GM19452 (cell line): ENCODE measurements at regions not wholly inside any gene's neighbourhood (a gene's known extent, or its start where the extent isn't known, plus 50 kb on each side); places are given as distances from the start of the nearest gene placed in this dataset.

ENCODE experiments used
- ATAC-seq: cut with Tn5 transposase; IDR thresholded peaks from one replicate; pipeline ENCODE4 v1.9.1; 2021; ENCODE audit not compliant: unreplicated experiment

DNA sequence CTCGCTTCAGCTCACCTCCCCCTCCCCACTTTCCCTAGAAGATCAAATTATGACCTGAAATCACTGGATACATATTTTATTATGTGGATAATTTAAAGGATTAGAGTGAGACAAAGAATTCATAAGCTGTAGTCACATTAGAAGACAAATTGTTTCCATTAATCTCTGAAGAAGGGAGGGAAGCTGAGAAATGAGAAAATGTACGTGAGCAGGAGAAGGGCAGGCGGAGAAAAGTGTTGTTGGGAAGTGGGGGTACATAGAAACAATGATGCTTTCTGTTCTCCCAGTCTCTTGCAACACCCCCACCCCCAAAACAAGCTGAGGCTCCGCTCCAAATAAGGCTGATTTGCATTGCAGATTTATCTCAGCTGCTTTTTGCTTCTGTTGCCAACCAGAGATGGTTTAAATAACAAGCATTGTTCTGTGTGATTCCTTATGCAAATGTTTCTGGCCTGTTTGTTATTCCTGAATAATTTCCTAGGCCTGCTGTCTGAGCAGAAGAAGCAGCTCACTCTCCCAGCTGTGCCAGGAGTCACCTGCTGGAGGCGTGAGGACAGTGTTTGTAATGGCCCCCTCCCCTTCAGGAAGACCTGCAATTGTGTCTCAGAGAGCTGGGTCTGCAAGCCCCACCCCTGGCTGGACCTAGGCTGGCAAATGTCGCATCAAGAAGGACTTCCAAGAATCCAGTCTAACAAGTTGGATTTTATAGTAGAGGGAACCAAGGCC, 121.8 kb upstream of the TNR start:
- no peak for ATAC-seq

DNA sequence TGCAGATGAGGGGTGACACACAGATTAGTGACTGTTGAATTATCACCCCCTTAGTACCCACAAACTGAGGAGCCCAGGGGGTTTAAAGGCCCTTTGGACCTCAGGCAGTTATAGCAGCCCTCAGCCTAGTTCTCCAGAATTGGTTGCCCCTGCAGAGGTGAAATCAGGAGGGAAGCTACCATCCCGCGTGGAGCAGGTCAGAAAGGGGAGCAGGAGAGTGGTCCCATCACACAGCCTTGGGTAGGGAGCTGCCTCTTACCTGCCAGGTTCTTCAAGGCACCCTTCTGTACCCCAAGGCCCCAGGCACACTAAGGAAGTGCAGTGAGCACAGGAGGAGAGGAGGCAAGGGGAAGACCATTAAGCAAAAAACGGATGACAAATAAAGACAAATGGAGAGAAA, 121.2 kb upstream of the TNR start:
- no peak for ATAC-seq

DNA sequence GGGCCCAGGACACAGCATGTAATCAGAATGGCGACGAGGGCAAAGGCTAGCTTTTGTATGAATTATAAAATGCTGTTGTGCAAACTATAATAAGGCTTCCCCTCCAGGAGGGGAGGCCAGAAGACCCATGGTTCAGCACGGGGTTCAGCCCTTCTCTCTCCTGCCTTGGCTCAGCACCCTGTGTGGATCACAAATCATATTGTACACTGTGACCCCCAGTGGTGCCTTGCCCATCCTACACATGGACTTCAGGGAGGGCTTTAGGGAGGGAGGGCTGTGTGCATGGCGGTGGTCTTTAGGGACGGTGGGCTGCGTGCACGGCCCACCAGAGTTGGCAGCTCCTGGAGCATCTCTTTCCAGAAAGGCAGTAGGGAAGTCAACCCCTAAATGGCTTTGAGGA, 120.8 kb upstream of the TNR start:
- no peak for ATAC-seq

DNA sequence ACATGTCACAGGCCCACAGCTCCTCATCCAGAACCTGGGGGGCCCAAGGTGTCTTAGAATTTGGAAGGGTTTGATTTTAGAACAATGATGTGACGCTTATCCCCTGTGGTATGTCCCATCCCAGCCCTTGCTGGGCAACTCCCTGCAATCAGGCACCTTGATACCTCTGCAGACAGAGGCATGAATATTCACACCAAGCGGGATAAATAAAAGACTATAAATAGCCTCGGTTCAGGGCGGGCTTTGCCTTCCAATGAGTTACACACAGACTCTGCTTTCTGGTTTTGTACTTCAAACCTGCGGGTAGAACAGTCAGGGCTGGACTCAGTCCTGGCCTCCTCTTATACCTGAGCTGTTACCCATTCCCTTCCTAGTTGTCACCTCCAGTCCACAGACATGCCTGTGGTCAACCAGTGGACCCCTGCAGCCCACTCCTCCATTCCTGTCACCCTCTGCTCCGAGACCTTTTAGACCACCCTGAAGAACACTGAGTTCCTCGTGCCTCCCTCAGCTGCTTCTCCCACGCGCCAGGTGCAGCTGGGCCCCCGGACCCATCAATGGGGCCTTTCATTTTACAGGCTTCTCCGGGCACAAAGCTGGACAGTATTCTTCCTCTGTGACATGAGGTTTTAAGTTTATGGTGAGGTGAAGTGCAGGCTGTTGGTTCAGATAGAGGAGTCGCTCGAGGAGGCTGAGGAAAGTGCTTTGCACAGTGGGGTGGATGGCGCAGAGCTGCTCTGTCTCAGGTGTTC, 120.1 kb upstream of the TNR start:
- no peak for ATAC-seq

DNA sequence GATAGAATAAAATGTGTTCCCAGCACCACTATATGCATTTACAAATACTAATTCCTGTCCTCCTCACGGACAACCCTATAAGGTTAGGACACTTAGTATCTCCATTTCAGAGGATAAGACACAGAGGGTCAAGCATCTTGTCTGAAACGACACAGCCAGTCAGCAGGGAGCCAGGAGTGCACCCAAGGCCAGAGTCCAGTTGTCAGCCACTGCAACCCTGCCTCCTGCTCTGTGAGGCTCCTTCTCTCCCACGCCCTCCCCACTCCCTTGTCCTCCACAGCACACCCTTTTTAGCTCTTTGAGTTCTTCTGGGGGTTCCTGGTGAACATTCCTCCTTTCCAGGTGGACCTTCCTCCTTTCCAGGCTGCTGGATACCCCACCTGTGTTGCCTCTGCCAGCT, 119.0 kb upstream of the TNR start:
- no peak for ATAC-seq

DNA sequence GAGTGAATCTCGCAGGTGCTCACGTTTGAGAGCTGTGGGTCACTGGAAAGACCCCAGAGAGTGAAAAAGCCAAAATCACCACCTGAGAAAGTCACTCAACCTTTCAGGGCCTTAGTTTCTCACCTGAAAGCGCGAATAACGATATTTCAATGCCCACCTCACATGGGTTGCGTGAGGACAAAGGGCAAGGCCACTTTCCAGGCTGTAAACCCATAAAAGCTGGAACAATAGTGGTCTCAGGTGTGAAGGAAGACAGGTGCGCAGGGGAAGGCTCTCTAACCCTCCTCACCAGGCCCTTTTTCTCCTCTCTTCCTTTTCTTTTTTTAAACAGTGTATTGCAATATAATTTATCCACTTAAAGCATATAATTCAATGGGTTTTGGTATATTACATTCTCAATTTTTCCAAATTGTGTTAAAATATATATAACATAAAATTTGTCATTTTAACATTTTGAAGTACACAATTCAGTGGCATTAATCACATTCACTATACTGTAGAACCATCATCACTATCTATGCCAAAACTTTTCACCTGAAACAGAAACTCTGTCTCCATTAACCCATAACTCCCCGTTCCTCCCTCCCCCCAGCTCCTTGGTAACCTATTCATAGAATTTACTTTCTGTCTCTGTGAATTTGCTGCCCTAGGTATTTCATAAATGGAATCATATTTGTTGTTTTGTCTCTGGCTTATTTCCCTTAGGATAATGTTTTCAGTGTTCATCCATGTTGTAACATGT, 118.4 kb upstream of the TNR start:
- ATAC-seq, result no peak

DNA sequence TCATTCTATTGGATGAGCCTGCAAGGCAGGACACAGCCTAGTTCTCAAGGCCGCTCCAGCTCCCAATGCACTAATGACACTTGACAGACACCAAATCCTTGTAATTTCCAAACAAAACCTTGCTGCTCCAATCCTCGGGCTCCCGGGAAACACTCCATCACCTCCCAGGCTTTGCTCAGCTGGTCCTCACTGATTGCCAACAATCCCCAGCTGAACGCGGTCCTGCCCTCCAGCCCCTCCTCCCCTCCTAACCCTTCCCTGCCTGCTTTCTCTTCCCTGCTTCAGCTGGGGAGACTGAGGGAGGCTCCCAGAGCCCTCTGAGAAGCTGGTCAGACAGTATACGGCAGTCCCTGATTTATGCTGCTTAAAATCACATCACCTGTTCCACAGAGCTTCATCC, 114.4 kb upstream of the TNR start:
- ATAC-seq, result no peak

DNA sequence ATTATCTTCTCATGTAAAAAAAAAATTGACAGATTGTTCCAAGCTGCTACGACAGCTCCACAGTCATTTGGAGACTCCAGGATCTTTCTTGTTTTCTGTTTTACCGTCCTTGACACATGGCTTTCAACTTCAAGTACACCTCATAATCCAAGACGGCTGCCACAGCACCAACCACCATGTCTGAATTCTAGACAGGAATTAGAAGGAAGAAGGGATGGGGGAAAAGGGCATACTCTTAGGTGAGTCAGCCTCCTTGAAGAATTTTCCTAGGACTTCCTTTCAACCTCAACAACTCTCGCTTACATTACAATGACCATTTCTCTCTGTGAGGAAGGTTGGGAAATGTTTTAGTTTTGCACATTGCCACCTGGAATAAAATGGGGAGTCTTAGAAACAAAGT, 110.3 kb upstream of the TNR start:
- no peak for ATAC-seq

DNA sequence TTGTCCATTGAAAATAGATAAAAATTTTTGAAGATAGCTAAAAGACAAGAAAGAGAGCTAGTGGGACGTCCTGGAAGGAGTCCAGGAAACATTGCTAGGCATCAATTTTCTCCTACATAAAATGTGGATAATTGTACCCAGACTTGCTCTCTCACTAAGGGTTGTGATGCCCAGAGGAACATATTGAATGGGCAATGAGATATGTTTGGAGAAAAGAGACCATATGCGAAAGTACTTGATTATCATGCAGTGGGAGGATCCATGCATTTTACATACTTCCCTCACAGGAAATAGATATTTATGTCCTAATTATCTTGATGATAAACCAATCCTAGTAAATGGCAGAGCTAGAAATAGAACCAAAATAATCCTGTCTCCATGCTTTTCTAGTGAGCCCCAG, 108.4 kb upstream of the TNR start:
- no peak for ATAC-seq

DNA sequence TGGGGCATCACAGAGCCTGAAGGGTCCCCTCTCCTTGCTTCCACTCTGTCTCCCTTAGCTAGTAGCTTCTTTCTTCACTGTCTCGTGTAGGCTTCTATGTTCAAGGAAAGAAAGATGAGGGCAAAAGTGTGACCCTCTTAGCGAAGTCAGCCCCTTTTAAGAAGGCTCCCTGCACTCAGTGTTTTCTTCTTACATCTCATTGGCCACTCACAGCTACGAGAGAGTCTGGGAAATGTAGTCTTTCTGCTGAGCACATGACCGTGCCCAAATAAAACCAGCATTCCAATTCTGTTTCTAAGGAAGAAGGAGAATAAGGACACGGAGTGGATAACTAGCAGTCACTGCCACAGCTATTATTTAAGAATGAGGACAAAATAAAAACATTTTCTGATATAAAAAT, 104.9 kb upstream of the TNR start:
- ATAC-seq, result no peak

DNA sequence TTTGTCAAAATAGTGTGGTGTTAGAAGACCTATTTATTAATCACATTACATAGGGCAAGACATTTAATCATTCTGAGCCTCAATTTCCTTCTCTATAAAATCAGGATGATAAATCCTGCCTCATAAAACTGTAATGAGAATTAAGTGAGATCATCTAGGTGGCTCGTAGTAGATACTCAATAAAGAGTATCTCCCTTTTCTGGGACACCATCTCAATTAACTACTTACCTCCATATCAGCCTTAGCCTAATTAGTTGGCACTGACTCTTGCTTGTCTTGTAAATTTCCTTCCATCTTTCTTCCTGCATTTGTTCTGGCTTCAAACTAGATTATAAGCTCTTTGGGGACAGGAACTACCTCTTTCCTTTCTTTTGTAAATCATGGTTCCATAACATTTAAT, 102.6 kb upstream of the TNR start:
- no peak for ATAC-seq

DNA sequence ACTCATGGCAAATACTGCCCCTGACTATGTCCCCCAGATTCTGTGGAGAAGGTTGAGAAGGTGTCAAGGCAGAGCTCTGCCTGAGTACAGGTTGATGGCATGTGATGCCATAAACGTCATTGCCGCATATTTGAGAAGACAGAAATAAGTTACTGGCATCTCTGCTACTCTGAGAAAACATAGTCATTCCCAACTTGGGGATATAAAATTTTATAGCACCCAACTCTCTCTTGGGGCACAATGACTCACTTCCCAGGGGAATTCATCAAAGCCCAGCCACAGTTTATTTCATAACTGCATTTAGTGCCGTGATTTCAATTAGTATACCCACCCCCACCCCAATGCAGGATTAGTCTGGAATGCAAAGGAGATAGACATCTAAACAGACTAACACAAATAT, 101.9 kb upstream of the TNR start:
- no peak for ATAC-seq

DNA sequence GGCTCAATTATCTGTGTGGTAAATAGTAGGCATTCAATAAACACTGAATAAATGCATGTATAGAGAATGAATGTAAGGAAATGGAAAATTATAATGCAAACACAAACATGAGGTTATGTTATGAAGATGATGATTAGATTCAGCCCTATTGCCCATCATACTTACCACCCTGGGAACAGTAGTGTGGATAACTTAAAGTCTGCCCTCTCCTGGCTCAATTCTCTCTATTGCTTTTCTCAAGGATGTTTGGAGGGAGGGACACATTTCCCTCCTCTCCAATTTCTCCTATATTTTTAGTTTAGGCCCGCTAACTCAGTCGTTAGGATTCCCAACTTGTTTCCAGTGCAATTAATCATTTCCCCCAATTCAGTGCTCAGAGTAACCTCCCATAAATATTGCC, 101.5 kb upstream of the TNR start:
- ATAC-seq, result no peak

DNA sequence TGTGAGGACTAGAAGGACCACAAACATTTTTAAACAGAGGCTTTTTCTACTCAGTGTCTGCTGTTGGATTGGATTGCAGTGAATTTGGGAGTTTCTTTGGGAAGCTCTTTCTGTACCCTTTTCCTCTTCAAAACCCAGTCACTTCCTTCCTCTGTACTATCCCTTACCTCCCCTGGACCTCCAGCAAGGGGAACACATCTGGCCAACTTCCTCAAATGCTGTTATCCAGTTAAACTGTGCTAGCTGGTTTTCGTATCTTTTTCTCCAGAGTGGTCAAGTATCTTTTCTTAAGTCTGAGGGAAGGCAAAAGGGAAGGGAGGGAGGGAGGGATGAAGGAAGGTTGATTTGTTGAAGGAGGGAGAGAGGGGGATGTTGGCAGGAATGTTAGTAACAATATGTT, 99.2 kb upstream of the TNR start:
- ATAC-seq, result no peak

DNA sequence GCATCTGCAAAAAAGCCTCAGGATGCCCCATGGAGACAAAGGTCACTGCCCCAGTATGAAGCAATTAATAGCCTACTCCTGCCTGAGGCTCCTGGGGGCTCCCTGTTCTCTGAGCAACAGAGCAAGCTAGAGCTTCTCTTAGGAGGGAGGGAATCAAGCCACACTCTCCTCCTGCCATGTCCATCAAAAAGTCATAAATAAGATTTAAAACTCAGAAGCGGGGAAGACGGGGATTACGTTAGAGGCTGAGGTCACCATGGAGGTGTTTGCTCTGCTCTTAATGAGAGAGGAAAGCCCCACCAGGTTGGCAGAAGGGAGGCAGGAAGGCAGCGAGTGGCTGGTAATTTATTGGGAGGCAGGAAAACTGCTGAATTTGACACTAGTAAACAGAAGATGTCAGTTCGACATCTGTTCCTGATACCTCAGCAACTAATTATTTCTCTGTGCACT, 98.4 kb upstream of the TNR start:
- ATAC-seq, result no peak

DNA sequence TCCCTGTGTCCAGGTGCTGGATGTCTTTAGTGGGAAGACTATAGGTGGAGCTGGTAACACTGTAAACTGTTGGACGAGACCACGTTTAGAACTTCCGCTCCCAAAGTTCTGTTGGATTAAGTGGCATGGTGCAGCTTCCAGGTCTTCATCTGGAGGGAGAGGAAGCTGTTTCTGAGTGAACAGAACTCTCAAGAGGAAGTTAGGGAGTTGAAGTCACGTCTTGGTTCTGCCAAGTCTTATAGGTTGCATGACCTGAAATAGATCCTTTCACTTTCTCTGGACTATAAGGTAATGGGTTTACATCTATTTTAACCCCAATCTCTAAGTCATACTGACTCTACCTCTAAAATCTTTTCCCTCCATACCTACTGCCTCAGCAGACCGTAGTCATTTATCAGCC, 97.4 kb upstream of the TNR start:
- ATAC-seq, result no peak

DNA sequence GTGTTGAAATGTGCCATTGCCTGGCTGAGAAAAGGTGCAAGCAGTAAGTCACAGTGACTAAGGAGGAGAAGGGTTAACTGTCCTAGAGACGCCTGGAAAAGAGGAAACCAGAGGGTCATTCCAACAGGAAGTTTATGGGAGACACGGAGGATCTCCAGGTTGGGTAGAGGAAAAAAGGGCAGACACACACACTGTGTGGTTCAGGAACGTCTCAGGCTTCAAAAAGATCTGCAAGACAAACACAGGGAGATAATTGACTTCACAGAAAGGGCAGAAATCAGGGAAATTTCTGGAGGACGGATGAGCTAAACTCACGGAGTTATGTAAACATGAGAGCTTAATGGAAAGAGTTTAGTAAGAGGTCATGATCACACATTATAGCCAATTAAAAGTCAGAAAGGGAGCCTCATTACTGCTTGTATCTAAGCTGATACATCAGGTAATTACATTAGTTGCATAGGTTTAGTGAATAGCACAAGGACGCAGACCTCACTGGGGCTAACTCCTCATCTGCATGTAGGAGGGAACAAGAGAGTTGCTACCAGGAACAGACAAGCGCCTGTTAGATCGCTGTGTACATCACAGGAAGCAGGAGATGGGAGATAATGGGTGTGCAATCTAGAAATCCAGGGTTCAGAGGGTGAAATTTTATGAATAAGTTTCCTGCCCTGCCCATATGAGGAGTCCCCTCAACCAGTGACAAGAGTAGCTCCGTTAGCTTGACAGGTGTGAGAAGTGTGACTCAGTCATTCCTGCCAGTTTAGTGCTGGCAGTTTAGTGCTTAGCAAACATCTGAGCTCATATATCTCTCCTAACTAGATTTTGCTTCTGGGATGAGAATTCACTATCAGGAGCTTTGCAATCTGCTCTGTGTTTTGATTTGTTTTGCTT, 96.6 kb upstream of the TNR start:
- no peak for ATAC-seq

DNA sequence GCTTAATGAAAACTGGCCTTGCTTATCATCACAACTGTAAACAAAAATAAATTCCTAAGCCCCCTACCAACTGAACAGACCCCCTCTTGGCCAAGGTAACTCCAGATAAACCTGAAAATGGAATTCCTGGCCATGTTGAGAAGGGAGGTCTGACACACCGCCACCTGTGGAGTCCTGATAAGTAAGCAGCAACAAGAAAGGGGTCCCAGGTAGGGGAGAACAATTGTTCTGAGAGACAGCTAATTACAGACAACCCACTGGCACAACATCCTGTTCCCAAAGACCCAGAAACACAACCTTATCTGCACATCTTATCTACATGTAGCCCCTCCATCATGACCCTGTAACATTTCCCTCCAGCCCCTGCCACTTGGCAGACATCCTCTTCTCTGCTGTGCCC, 91.2 kb upstream of the TNR start:
- ATAC-seq, result no peak

DNA sequence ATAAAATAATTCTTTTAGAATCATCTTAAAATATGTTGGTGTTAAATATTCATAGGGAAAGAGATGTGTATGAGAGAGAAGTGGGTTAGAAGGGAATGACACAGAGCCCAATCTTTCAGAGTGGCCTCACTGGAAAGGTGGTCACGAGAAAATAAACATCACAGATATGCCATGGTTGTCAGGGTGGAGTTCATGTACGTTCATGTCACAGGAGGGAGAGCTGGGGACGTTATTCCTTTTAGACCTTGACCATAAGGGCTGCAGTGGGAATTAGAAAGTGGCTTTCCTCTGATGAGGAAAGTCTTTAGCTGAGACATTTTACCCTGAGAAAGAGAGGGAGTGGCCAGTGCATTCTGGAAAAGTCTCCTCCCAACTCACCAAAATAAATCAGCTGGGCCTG, 90.6 kb upstream of the TNR start:
- ATAC-seq, result no peak

DNA sequence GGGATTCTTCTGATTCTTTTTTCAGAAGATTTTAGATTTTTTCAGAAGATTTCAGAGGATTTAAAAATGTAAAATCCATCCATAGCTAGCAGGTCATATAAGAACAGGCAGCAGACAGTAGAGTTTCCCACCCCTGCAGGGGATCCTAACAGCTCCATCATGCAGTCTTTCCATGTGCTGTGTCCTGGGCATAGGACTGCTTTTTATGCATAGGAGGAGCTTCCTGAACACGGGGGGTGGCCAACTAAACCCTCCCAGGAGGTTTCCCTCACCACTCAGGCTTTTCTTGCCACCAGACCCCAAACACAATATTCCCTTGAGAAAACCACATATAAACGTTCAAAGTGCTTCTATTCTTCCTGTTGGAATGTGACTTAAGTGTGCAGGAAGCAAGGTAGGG, 90.1 kb upstream of the TNR start:
- ATAC-seq, result no peak

DNA sequence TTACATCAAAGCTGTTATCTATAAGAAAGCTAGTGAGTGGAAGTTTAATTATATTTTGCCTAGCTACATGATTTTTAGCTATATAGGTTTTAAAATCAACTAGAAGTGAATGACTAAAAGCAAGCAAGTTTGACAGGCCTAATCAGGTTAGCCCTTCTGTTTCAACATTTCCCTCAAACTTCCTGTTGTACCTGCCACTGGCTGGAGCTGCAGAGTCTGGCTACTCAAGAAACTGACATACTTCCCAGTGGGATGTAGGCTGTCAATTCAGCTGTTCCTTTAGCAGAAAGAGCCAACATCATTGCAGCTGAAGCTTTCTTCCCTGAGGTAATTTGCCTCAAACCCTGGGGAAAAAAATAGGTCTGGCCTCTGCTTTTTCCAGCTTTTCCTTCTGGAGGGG, 87.1 kb upstream of the TNR start:
- no peak for ATAC-seq
